SK-N-SH treated with all-trans-retinoic acid at 6 μM for 48 hours (cell line): ENCODE measurements at regions not wholly inside any gene's neighbourhood (a gene's known extent, or its start where the extent isn't known, plus 50 kb on each side); places are given as distances from the start of the nearest gene placed in this dataset.

Experiments used
- ATAC-seq: fragments of 200-7000 bp; cut with Tn5 transposase; 3 replicates; pipeline ENCODE4 v1.9.1; 2020; ENCODE audit warnings: mild to moderate bottlenecking, moderate library complexity
- BACH2 ChIP-seq: fragments of 250-450 bp; sonication (Bioruptor Pico); IDR thresholded peaks from 2 replicates; pipeline ENCODE4 v1.9.0; 2021; ENCODE audit warnings: mild to moderate bottlenecking, borderline replicate concordance
- CREB5 ChIP-seq: fragments of 250-450 bp; sonication (Bioruptor Pico); IDR thresholded peaks from 2 replicates; pipeline ENCODE4 v1.5.1; 2020; ENCODE audit warnings: low read depth, mild to moderate bottlenecking, moderate library complexity
- CSRNP3 ChIP-seq: fragments of 250-450 bp; sonication (Bioruptor Pico); IDR thresholded peaks from 2 replicates; pipeline ENCODE4 v1.5.1; 2021; ENCODE audit warnings: mild to moderate bottlenecking, moderate library complexity
- ESRRG ChIP-seq: fragments of 250-450 bp; sonication (Bioruptor Pico); IDR thresholded peaks from 2 replicates; pipeline ENCODE4 v1.6.1; 2021; ENCODE audit warnings: mild to moderate bottlenecking
- GLIS3 ChIP-seq: fragments of 250-450 bp; sonication (Bioruptor Pico); IDR thresholded peaks from 2 replicates; pipeline ENCODE4 v1.5.0; 2020; ENCODE audit warnings: mild to moderate bottlenecking, moderate library complexity
- ISL1 ChIP-seq: fragments of 250-450 bp; sonication (Bioruptor Pico); IDR thresholded peaks from 2 replicates; pipeline ENCODE4 v2.1.2; 2022; ENCODE audit warnings: mild to moderate bottlenecking, moderate library complexity
- OSR1 ChIP-seq: fragments of 250-450 bp; sonication (Bioruptor Pico); IDR thresholded peaks from 2 replicates; pipeline ENCODE4 v1.8.0; 2022; ENCODE audit warnings: moderate library complexity, mild to moderate bottlenecking, inconsistent platforms
- PATZ1 ChIP-seq: fragments of 250-450 bp; sonication (Bioruptor Pico); IDR thresholded peaks from 2 replicates; pipeline ENCODE4 v1.8.0; 2020; ENCODE audit warnings: mild to moderate bottlenecking, moderate library complexity, borderline replicate concordance
- POU6F1 ChIP-seq: fragments of 250-450 bp; sonication (Bioruptor Pico); IDR thresholded peaks from 2 replicates; pipeline ENCODE4 v1.8.0; 2021; ENCODE audit warnings: low read depth, mild to moderate bottlenecking, moderate library complexity, borderline replicate concordance
- PPARA ChIP-seq: fragments of 250-450 bp; sonication (Bioruptor Pico); IDR thresholded peaks from 2 replicates; pipeline ENCODE4 v1.5.0; 2020; ENCODE audit warnings: mild to moderate bottlenecking, borderline replicate concordance
- RARB ChIP-seq: fragments of 250-450 bp; sonication (Bioruptor Pico); IDR thresholded peaks from 2 replicates; pipeline ENCODE4 v1.8.0; 2021; ENCODE audit warnings: mild to moderate bottlenecking, moderate library complexity
- TCF4 ChIP-seq: fragments of 250-450 bp; sonication (Bioruptor Pico); IDR thresholded peaks from 2 replicates; pipeline ENCODE4 v1.8.0; 2021; ENCODE audit warnings: mild to moderate bottlenecking, moderate library complexity, borderline replicate concordance
- TOX ChIP-seq: fragments of 250-450 bp; sonication (Bioruptor Pico); IDR thresholded peaks from 2 replicates; pipeline ENCODE4 v1.8.0; 2021; ENCODE audit warnings: mild to moderate bottlenecking, moderate library complexity, borderline replicate concordance
- ZC3H10 ChIP-seq: fragments of 250-450 bp; sonication (Bioruptor Pico); IDR thresholded peaks from 2 replicates; pipeline ENCODE4 v1.5.1; 2021; ENCODE audit warnings: mild to moderate bottlenecking, moderate library complexity
- ZFP3 ChIP-seq: fragments of 250-450 bp; sonication (Bioruptor Pico); IDR thresholded peaks from 2 replicates; pipeline ENCODE4 v1.5.0; 2020; ENCODE audit warnings: mild to moderate bottlenecking, moderate library complexity
- ZNF565 ChIP-seq: fragments of 450-650 bp; formaldehyde crosslinking; conservative IDR thresholded peaks from 2 replicates; pipeline ENCODE4 v1.5.0; 2020; ENCODE audit warnings: low read depth, mild to moderate bottlenecking, moderate library complexity
- ZNF70 ChIP-seq: fragments of 450-650 bp; formaldehyde crosslinking; IDR thresholded peaks from 2 replicates; pipeline ENCODE4 v1.5.0; 2020; ENCODE audit warnings: mild to moderate bottlenecking, moderate library complexity

- TF ChIP-seq CSRNP3 (CRISPR knock-in tag) = no peak
- no peak for TF ChIP-seq PATZ1
- no peak for TF ChIP-seq ESRRG (CRISPR knock-in tag)
- no peak for TF ChIP-seq TCF4 (CRISPR knock-in tag)
- no peak for TF ChIP-seq ZNF70 (CRISPR knock-in tag)
- no peak for TF ChIP-seq OSR1 (CRISPR knock-in tag)
- TF ChIP-seq PPARA = no peak
These were observed 70.0 kb downstream of the LEPR start (continued) for GRCh38 chr1:65490231-65491009.

- TF ChIP-seq OSR1 (CRISPR knock-in tag) (no peak), PATZ1 (no peak), GLIS3 (CRISPR knock-in tag) (no peak), CSRNP3 (CRISPR knock-in tag) (no peak), ZFP3 (CRISPR knock-in tag) (no peak), TCF4 (CRISPR knock-in tag) (no peak), CREB5 (CRISPR knock-in tag) (no peak), ISL1 (CRISPR knock-in tag) (no peak), POU6F1 (CRISPR knock-in tag) (no peak), ZNF70 (CRISPR knock-in tag) (no peak), BACH2 (CRISPR knock-in tag) (no peak), ZC3H10 (CRISPR knock-in tag) (no peak), TOX (no peak), RARB (CRISPR knock-in tag) (no peak), ZNF565 (CRISPR knock-in tag) (no peak)
- ATAC-seq = no peak
These were observed 71.0 kb downstream of the LEPR start for GRCh38 chr1:65491472-65491871.

GRCh38 chr1:65493802-65494201, 73.3 kb downstream of the LEPR start:
- ATAC-seq = no peak
- TF ChIP-seq PATZ1 (no peak), RARB (CRISPR knock-in tag) (no peak), CSRNP3 (CRISPR knock-in tag) (no peak), ISL1 (CRISPR knock-in tag) (no peak), ZNF565 (CRISPR knock-in tag) (no peak)
